Vagina (tissue), 2 donors: ENCODE measurements at regions not wholly inside any gene's neighbourhood (a gene's known extent, or its start where the extent isn't known, plus 50 kb on each side); places are given as distances from the start of the nearest gene placed in this dataset.
"Not testable (repeated sequence)": the region's sequence is repeated elsewhere in the genome, so short reads cannot be mapped to it uniquely, and the experiment has no call there.

Experiments used
- DNase-seq, 2 donors: peaks; one replicate each; pipeline ENCODE4 v3.0.0-alpha.2; 2017; ENCODE audit errors: extremely low spot score in 2 of 2
- H3K27ac ChIP-seq: fragments of 200-600 bp; sonication (generic); one replicate; pipeline ENCODE4 v1.5.1; 2019
- H3K27me3 ChIP-seq: fragments of 200-600 bp; sonication (generic); one replicate; pipeline ENCODE4 v1.5.1; 2019
- H3K36me3 ChIP-seq, 2 donors: fragments of 200-600 bp; sonication (generic); one replicate each; pipeline ENCODE4 v1.5.1; 2017 to 2019
- H3K4me1 ChIP-seq: fragments of 200-600 bp; sonication (generic); one replicate; pipeline ENCODE4 v1.5.1; 2019
- H3K4me3 ChIP-seq, 2 donors: fragments of 200-600 bp; sonication (generic); 1 replicate in 1 of 2; 2 replicates in 1 of 2; pipeline ENCODE4 v1.5.1; 2016 to 2019
- H3K9me3 ChIP-seq: fragments of 200-600 bp; sonication (generic); one replicate; pipeline ENCODE4 v1.5.1; 2019
- CTCF ChIP-seq, 3 experiments: fragments of 450-650 bp in 2 of 3; fragments of 200-600 bp in 1 of 3; sonication (generic) in 1 of 3; IDR thresholded peaks; one replicate each; pipeline ENCODE4 v1.5.1; 2017 to 2019; ENCODE audit warnings: antibody characterized with exemption in 3 of 3, mild to moderate bottlenecking in 2 of 3, moderate library complexity in 2 of 3
- POLR2A ChIP-seq, 2 donors: fragments of 450-650 bp; IDR thresholded peaks; one replicate each; pipeline ENCODE4 v1.6.1; 2017; ENCODE audit warnings: antibody characterized with exemption in 2 of 2, mild to moderate bottlenecking in 2 of 2, moderate library complexity in 2 of 2
- POLR2AphosphoS5 ChIP-seq, 2 donors: sonication (generic); formaldehyde crosslinking; IDR thresholded peaks; one replicate each; pipeline ENCODE4 v1.9.0; 2017; ENCODE audit warnings: antibody characterized with exemption in 2 of 2, mild to moderate bottlenecking in 2 of 2, low read depth in 1 of 2; ENCODE audit not compliant: insufficient read depth in 1 of 2
- intact Hi-C: fragments of 100-400 bp; cut with DNase I; formaldehyde crosslinking; loops from one replicate; pipeline ENCODE4 v1.15.1; 2023

- no peak for TF ChIP-seq POLR2AphosphoS5 (IDR thresholded peaks at IDR 0.05; ENCODE audit: insufficient read depth in 1 of 2, low read depth in 1 of 2)
- TF ChIP-seq CTCF (IDR thresholded peaks at IDR 0.05), result no peak
- no peak for TF ChIP-seq POLR2A (IDR thresholded peaks at IDR 0.05)
- no peak for DNase-seq
- intact Hi-C loops, result no loop called here
- H3K9me3 ChIP-seq, result no peaks in the 10 kb centered on the region
- no peaks in the 10 kb centered on the region for H3K4me1 ChIP-seq
- no peak overlapping the region for H3K27ac ChIP-seq
- H3K27me3 ChIP-seq, result no peaks in the 10 kb centered on the region
- H3K4me3 ChIP-seq, result no peak overlapping the region
- no peaks in the 10 kb centered on the region for H3K36me3 ChIP-seq
These were observed 1774.8 kb downstream of the ARAP2 start for GRCh38 chr4:34469516-34469915.

GRCh38 chr4:34485252-34485651, 1759.1 kb downstream of the ARAP2 start:
- intact Hi-C loops, result no loop called here
- TF ChIP-seq CTCF (IDR thresholded peaks at IDR 0.05), result no peak
- Histone ChIP-seq H3K4me3 (no peak overlapping the region), H3K9me3 (no peaks in the 10 kb centered on the region), H3K27me3 (no peaks in the 10 kb centered on the region), H3K27ac (no peak overlapping the region), H3K36me3 (no peaks in the 10 kb centered on the region), H3K4me1 (no peaks in the 10 kb centered on the region)
- DNase-seq, result no peak

GRCh38 chr4:34486461-34487363, 1757.6 kb downstream of the ARAP2 start:
- Histone ChIP-seq H3K36me3 (no peaks in the 10 kb centered on the region), H3K9me3 (no peaks in the 10 kb centered on the region), H3K27ac (no peak overlapping the region), H3K27me3 (no peaks in the 10 kb centered on the region), H3K4me3 (no peak overlapping the region), H3K4me1 (no peaks in the 10 kb centered on the region)
- TF ChIP-seq CTCF (IDR thresholded peaks at IDR 0.05) (no peak), POLR2A (IDR thresholded peaks at IDR 0.05) (no peak), POLR2AphosphoS5 (IDR thresholded peaks at IDR 0.05; ENCODE audit: insufficient read depth in 1 of 2, low read depth in 1 of 2) (no peak)
- DNase-seq, result no peak
- intact Hi-C loops, result no loop called here

GRCh38 chr4:34492414-34492813, 1751.9 kb downstream of the ARAP2 start:
- intact Hi-C loops, result no loop called here
- Histone ChIP-seq H3K36me3 (no peaks in the 10 kb centered on the region), H3K27me3 (no peaks in the 10 kb centered on the region), H3K27ac (no peak overlapping the region), H3K4me1 (no peaks in the 10 kb centered on the region), H3K9me3 (no peaks in the 10 kb centered on the region), H3K4me3 (no peak overlapping the region)
- DNase-seq, result no peak
- TF ChIP-seq POLR2AphosphoS5 (IDR thresholded peaks at IDR 0.05; ENCODE audit: insufficient read depth in 1 of 2, low read depth in 1 of 2), result no peak
- TF ChIP-seq CTCF (IDR thresholded peaks at IDR 0.05), result no peak
- TF ChIP-seq POLR2A (IDR thresholded peaks at IDR 0.05), result no peak

- Histone ChIP-seq H3K27ac (no peak overlapping the region), H3K36me3 (no peaks in the 10 kb centered on the region), H3K27me3 (no peaks in the 10 kb centered on the region), H3K4me1 (no peaks in the 10 kb centered on the region), H3K9me3 (no peaks in the 10 kb centered on the region), H3K4me3 (no peak overlapping the region)
- intact Hi-C loops, result no loop called here
- DNase-seq, result no peak
- TF ChIP-seq CTCF (IDR thresholded peaks at IDR 0.05) (no peak), POLR2AphosphoS5 (IDR thresholded peaks at IDR 0.05; ENCODE audit: insufficient read depth in 1 of 2, low read depth in 1 of 2) (no peak), POLR2A (IDR thresholded peaks at IDR 0.05) (no peak)
These were observed 1742.2 kb downstream of the ARAP2 start for GRCh38 chr4:34502086-34502485.

GRCh38 chr4:34504731-34505130, 1739.6 kb downstream of the ARAP2 start:
- DNase-seq, H3K9me3 ChIP-seq, H3K4me3 ChIP-seq, intact Hi-C loops, H3K27me3 ChIP-seq, H3K36me3 ChIP-seq, H3K4me1 ChIP-seq, H3K27ac ChIP-seq: not testable (repeated sequence)

GRCh38 chr4:34506511-34507092, 1737.7 kb downstream of the ARAP2 start:
- H3K27me3 ChIP-seq, intact Hi-C loops, H3K9me3 ChIP-seq, H3K4me3 ChIP-seq, H3K36me3 ChIP-seq, H3K4me1 ChIP-seq, DNase-seq, H3K27ac ChIP-seq: not testable (repeated sequence)
